Peyer's patch (tissue), 4 donors: ENCODE measurements at regions not wholly inside any gene's neighbourhood (a gene's known extent, or its start where the extent isn't known, plus 50 kb on each side); places are given as distances from the start of the nearest gene placed in this dataset.

ENCODE experiments used
- POLR2A ChIP-seq, 2 donors: fragments of 450-650 bp; IDR thresholded peaks; one replicate each; pipeline ENCODE4 v1.5.1; 2017; ENCODE audit warnings: antibody characterized with exemption in 2 of 2, mild to moderate bottlenecking in 2 of 2, moderate library complexity in 2 of 2
- TF ChIP-seq, protein P1 (sequence below), 6 experiments: fragments of 450-650 bp in 4 of 6; fragments of 200-600 bp in 2 of 6; sonication (generic) in 1 of 6; IDR thresholded peaks; one replicate each; pipeline ENCODE4 v1.5.1; 2017 to 2019; ENCODE audit warnings: antibody characterized with exemption in 6 of 6, mild to moderate bottlenecking in 3 of 6, moderate library complexity in 1 of 6

DNA sequence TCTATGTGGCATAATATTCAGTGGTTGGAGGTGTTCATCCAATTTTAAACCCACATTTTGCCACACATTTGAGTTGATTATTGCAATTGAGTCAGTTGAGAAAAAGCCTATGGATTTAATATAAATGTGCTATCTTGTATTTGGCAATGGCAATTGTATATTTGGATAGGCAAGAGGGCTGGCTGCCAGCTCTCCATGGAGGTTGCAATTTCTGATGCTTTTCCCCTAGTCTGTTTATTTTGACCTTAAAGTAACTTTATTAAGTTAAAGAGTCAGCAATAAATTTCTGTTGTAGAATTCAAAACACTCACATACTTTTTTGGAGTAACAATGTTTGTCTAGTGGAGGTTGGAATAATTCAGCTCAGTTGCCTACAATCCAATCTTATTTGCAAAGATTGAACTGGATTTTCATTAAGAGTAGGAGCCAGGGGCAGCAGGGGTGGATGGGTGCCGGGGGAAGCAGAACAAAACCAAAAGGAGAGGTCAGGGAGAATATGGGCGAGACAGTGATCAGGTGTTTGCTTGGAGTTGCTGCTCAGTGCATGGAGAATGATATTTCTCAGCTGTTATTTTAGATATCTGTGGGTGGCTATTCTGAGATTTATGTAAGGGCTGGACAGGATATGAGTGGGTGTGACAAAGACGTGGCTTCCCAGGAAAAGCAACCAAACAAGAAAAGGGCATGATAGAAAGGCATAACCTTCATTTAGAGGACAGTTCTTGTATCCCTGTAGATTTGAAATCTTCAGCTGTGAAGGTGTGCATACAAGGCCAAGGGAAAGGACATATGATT lies 163.0 kb downstream of the HDGFL1 start:
- TF ChIP-seq, protein P1, sequence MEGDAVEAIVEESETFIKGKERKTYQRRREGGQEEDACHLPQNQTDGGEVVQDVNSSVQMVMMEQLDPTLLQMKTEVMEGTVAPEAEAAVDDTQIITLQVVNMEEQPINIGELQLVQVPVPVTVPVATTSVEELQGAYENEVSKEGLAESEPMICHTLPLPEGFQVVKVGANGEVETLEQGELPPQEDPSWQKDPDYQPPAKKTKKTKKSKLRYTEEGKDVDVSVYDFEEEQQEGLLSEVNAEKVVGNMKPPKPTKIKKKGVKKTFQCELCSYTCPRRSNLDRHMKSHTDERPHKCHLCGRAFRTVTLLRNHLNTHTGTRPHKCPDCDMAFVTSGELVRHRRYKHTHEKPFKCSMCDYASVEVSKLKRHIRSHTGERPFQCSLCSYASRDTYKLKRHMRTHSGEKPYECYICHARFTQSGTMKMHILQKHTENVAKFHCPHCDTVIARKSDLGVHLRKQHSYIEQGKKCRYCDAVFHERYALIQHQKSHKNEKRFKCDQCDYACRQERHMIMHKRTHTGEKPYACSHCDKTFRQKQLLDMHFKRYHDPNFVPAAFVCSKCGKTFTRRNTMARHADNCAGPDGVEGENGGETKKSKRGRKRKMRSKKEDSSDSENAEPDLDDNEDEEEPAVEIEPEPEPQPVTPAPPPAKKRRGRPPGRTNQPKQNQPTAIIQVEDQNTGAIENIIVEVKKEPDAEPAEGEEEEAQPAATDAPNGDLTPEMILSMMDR (IDR thresholded peaks at IDR 0.05), result no peak
- TF ChIP-seq POLR2A (IDR thresholded peaks at IDR 0.05), result no peak
